Liver (tissue), 8 donors: ENCODE measurements at regions not wholly inside any gene's neighbourhood (a gene's known extent, or its start where the extent isn't known, plus 50 kb on each side); places are given as distances from the start of the nearest gene placed in this dataset.

Source experiments
- DNase-seq: peaks from one replicate; pipeline ENCODE4 v3.0.0-alpha.2; 2017; ENCODE audit warnings: low spot score
- H3K27ac ChIP-seq, 2 donors: one replicate each; pipeline ENCODE4 v1.7.0; 2013; ENCODE audit warnings: inconsistent platforms in 2 of 2, low read length in 2 of 2, control low read depth in 1 of 2, low read depth in 1 of 2, mild to moderate bottlenecking in 1 of 2
- H3K27me3 ChIP-seq, 4 donors: one replicate each; pipeline versions ENCODE4 v1.6.1 to v1.7.0; 2013; ENCODE audit warnings: low read length in 3 of 4, inconsistent platforms in 1 of 4, mild to moderate bottlenecking in 1 of 4, moderate library complexity in 1 of 4; ENCODE audit not compliant: control insufficient read depth in 4 of 4, insufficient read depth in 4 of 4
- H3K36me3 ChIP-seq, 4 donors: one replicate each; pipeline versions ENCODE4 v1.6.1 to v1.7.0; 2013; ENCODE audit warnings: low read length in 3 of 4, mild to moderate bottlenecking in 3 of 4, low read depth in 1 of 4, moderate library complexity in 1 of 4; ENCODE audit not compliant: control insufficient read depth in 4 of 4, insufficient read depth in 3 of 4
- H3K4me1 ChIP-seq, 4 donors: one replicate each; pipeline versions ENCODE4 v1.6.1 to v1.7.0; 2013; ENCODE audit warnings: low read length in 3 of 4, mild to moderate bottlenecking in 3 of 4, moderate library complexity in 1 of 4; ENCODE audit not compliant: control insufficient read depth in 4 of 4, insufficient read depth in 4 of 4
- H3K4me3 ChIP-seq, 3 donors: one replicate each; pipeline versions ENCODE4 v1.6.1 to v1.7.0; 2013; ENCODE audit warnings: low read length in 3 of 3, control low read depth in 1 of 3, low read depth in 1 of 3, mild to moderate bottlenecking in 1 of 3
- H3K9ac ChIP-seq, 2 donors: one replicate each; pipeline ENCODE4 v1.7.0; 2013; ENCODE audit warnings: low read length in 2 of 2, mild to moderate bottlenecking in 2 of 2, moderate library complexity in 2 of 2, control low read depth in 1 of 2, low read depth in 1 of 2
- H3K9me3 ChIP-seq, 4 donors: one replicate each; pipeline versions ENCODE4 v1.6.1 to v1.7.0; 2013; ENCODE audit warnings: low read length in 3 of 4; ENCODE audit not compliant: control insufficient read depth in 4 of 4
- EGR1 ChIP-seq, 2 donors: IDR thresholded peaks; 2 replicates each; pipeline ENCODE4 v1.6.1; 2016 to 2018; ENCODE audit warnings: antibody characterized with exemption in 2 of 2, low read depth in 2 of 2
- FOXA1 ChIP-seq: IDR thresholded peaks from 2 replicates; pipeline ENCODE4 v1.6.1; 2016; ENCODE audit warnings: antibody characterized with exemption
- FOXA2 ChIP-seq: IDR thresholded peaks from 2 replicates; pipeline ENCODE4 v1.6.1; 2016; ENCODE audit warnings: antibody characterized with exemption
- GABPA ChIP-seq, 2 donors: IDR thresholded peaks in 1 of 2; conservative IDR thresholded peaks in 1 of 2; 2 replicates each; pipeline ENCODE4 v1.6.1; 2016; ENCODE audit warnings: antibody characterized with exemption in 2 of 2, mild to moderate bottlenecking in 1 of 2, moderate library complexity in 1 of 2
- HNF4A ChIP-seq, 2 donors: conservative IDR thresholded peaks; 2 replicates each; pipeline ENCODE4 v1.6.1; 2016; ENCODE audit warnings: antibody characterized with exemption in 2 of 2, mild to moderate bottlenecking in 2 of 2
- HNF4G ChIP-seq: IDR thresholded peaks from 2 replicates; pipeline ENCODE4 v1.6.1; 2016; ENCODE audit warnings: antibody characterized with exemption
- JUND ChIP-seq, 2 donors: IDR thresholded peaks; 2 replicates each; pipeline ENCODE4 v1.6.1; 2016; ENCODE audit warnings: antibody characterized with exemption in 2 of 2
- NR2F2 ChIP-seq: IDR thresholded peaks from 2 replicates; pipeline ENCODE4 v1.6.1; 2016; ENCODE audit warnings: antibody characterized with exemption
- RAD21 ChIP-seq, 2 donors: IDR thresholded peaks; 2 replicates each; pipeline ENCODE4 v1.6.1; 2016; ENCODE audit warnings: antibody characterized with exemption in 2 of 2, mild to moderate bottlenecking in 2 of 2
- RXRA ChIP-seq, 2 donors: IDR thresholded peaks; 2 replicates each; pipeline ENCODE4 v1.6.1; 2017 to 2018; ENCODE audit warnings: antibody characterized with exemption in 2 of 2, mild to moderate bottlenecking in 1 of 2
- SP1 ChIP-seq: IDR thresholded peaks from 2 replicates; pipeline ENCODE4 v1.6.1; 2018; ENCODE audit warnings: antibody characterized with exemption, mild to moderate bottlenecking
- YY1 ChIP-seq: IDR thresholded peaks from 2 replicates; pipeline ENCODE4 v1.6.1; 2016; ENCODE audit warnings: antibody characterized with exemption, mild to moderate bottlenecking
- WGBS: extraction: QIAGEN DNeasy Blood & Tissue Kit; methylation state at CpG from one replicate; pipeline ENCODE4 v1.1.7; 2013; 5-methylcytosine and 5-hydroxymethylcytosine counted together
- TF ChIP-seq, protein P1 (sequence below): IDR thresholded peaks from 2 replicates; pipeline ENCODE4 v1.6.1; 2016; ENCODE audit warnings: antibody characterized with exemption
- TF ChIP-seq, protein P2 (sequence below): IDR thresholded peaks from 2 replicates; pipeline ENCODE4 v1.6.1; 2016; ENCODE audit warnings: antibody characterized with exemption, mild to moderate bottlenecking
- TF ChIP-seq, protein P3 (sequence below): IDR thresholded peaks from 2 replicates; pipeline ENCODE4 v1.6.1; 2016; ENCODE audit warnings: antibody characterized with exemption
- TF ChIP-seq, protein P4 (sequence below): fragments of 150-350 bp; IDR thresholded peaks from 2 replicates; pipeline ENCODE4 v1.5.1; 2017; ENCODE audit warnings: improper control_type of control experiment, low read depth, low read length; ENCODE audit not compliant: missing input control
- TF ChIP-seq, protein P5 (sequence below): IDR thresholded peaks from 2 replicates; pipeline ENCODE4 v1.6.1; 2016; ENCODE audit warnings: antibody characterized with exemption
- donor health status: healthy.
- donor health status: healthy.
- donor health status: healthy.
- donor health status: healthy.
- donor health status: healthy.

DNA sequence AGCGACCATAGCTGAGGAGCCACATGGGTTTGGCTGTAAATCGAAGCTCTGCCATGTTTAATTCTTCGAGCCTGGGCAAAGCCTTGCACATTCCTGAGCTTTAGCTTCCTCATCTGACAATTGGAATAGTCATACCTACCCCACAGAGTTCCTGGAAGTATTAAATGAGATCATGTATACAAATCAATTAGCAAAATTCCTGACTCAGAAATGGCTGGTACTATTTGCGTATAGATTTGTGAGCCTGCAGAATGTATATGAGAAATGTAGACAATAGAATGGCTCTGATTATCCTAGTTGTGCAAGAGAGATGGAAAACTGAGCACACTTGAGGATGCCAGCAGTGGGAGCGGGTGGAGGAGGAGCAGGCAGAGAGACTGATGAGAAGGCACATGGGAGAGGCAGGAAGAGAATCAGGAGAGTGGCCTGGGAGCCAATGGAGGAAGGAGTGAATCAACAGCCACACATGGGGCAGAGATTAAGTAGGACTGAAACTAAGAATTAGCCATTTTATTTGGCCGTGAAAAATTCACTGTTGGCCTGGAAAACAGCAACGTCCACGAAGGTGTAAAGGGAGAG is 128.0 kb upstream of the C1GALT1 start:
- no peak overlapping the region for H3K27ac ChIP-seq
- TF ChIP-seq RXRA (IDR thresholded peaks at IDR 0.05) (no peak), SP1 (no peak), YY1 (no peak), NR2F2 (no peak), FOXA2 (no peak), FOXA1 (no peak), JUND (IDR thresholded peaks at IDR 0.05) (no peak), GABPA (IDR thresholded peaks at IDR 0.05 in 1 of 2, conservative IDR thresholded peaks at IDR 0.05 in 1 of 2) (no peak), HNF4G (no peak), HNF4A (conservative IDR thresholded peaks at IDR 0.05) (no peak), EGR1 (IDR thresholded peaks at IDR 0.05; ENCODE audit: low read depth in 2 of 2) (no peak), RAD21 (IDR thresholded peaks at IDR 0.05) (no peak)
- TF ChIP-seq, protein P1, sequence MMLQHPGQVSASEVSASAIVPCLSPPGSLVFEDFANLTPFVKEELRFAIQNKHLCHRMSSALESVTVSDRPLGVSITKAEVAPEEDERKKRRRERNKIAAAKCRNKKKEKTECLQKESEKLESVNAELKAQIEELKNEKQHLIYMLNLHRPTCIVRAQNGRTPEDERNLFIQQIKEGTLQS, result no peak
- TF ChIP-seq, protein P2, sequence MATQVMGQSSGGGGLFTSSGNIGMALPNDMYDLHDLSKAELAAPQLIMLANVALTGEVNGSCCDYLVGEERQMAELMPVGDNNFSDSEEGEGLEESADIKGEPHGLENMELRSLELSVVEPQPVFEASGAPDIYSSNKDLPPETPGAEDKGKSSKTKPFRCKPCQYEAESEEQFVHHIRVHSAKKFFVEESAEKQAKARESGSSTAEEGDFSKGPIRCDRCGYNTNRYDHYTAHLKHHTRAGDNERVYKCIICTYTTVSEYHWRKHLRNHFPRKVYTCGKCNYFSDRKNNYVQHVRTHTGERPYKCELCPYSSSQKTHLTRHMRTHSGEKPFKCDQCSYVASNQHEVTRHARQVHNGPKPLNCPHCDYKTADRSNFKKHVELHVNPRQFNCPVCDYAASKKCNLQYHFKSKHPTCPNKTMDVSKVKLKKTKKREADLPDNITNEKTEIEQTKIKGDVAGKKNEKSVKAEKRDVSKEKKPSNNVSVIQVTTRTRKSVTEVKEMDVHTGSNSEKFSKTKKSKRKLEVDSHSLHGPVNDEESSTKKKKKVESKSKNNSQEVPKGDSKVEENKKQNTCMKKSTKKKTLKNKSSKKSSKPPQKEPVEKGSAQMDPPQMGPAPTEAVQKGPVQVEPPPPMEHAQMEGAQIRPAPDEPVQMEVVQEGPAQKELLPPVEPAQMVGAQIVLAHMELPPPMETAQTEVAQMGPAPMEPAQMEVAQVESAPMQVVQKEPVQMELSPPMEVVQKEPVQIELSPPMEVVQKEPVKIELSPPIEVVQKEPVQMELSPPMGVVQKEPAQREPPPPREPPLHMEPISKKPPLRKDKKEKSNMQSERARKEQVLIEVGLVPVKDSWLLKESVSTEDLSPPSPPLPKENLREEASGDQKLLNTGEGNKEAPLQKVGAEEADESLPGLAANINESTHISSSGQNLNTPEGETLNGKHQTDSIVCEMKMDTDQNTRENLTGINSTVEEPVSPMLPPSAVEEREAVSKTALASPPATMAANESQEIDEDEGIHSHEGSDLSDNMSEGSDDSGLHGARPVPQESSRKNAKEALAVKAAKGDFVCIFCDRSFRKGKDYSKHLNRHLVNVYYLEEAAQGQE, result no peak
- TF ChIP-seq, protein P3, sequence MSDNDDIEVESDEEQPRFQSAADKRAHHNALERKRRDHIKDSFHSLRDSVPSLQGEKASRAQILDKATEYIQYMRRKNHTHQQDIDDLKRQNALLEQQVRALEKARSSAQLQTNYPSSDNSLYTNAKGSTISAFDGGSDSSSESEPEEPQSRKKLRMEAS, result no peak
- TF ChIP-seq, protein P4, sequence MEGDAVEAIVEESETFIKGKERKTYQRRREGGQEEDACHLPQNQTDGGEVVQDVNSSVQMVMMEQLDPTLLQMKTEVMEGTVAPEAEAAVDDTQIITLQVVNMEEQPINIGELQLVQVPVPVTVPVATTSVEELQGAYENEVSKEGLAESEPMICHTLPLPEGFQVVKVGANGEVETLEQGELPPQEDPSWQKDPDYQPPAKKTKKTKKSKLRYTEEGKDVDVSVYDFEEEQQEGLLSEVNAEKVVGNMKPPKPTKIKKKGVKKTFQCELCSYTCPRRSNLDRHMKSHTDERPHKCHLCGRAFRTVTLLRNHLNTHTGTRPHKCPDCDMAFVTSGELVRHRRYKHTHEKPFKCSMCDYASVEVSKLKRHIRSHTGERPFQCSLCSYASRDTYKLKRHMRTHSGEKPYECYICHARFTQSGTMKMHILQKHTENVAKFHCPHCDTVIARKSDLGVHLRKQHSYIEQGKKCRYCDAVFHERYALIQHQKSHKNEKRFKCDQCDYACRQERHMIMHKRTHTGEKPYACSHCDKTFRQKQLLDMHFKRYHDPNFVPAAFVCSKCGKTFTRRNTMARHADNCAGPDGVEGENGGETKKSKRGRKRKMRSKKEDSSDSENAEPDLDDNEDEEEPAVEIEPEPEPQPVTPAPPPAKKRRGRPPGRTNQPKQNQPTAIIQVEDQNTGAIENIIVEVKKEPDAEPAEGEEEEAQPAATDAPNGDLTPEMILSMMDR, result no peak
- TF ChIP-seq, protein P5, sequence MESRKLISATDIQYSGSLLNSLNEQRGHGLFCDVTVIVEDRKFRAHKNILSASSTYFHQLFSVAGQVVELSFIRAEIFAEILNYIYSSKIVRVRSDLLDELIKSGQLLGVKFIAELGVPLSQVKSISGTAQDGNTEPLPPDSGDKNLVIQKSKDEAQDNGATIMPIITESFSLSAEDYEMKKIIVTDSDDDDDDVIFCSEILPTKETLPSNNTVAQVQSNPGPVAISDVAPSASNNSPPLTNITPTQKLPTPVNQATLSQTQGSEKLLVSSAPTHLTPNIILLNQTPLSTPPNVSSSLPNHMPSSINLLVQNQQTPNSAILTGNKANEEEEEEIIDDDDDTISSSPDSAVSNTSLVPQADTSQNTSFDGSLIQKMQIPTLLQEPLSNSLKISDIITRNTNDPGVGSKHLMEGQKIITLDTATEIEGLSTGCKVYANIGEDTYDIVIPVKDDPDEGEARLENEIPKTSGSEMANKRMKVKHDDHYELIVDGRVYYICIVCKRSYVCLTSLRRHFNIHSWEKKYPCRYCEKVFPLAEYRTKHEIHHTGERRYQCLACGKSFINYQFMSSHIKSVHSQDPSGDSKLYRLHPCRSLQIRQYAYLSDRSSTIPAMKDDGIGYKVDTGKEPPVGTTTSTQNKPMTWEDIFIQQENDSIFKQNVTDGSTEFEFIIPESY, result no peak
- H3K9ac ChIP-seq, result no peak overlapping the region
- no peak for DNase-seq
- no peaks in the 10 kb centered on the region for H3K27me3 ChIP-seq
- no peaks in the 10 kb centered on the region for H3K4me1 ChIP-seq
- H3K4me3 ChIP-seq, result no peak overlapping the region
- no peaks in the 10 kb centered on the region for H3K9me3 ChIP-seq
- H3K36me3 ChIP-seq, result no peaks in the 10 kb centered on the region
- WGBS, result 77% methylated on average over 8 of the region's 8 CpGs
